Activated B cell treated with CpG ODN at 0.5 μM for 24 hours (primary cell): ENCODE measurements at regions not wholly inside any gene's neighbourhood (a gene's known extent, or its start where the extent isn't known, plus 50 kb on each side); places are given as distances from the start of the nearest gene placed in this dataset.

Experiments used
- ATAC-seq: fragments of 200-7000 bp; cut with Tn5 transposase; one replicate; pipeline ENCODE4 v1.10.0; 2021; ENCODE audit warnings: low read depth, mild to moderate bottlenecking, moderate library complexity
- CTCF ChIA-PET: fragments of 350-600 bp; sonication (Branson Sonifier 250); formaldehyde crosslinking; loops from one replicate; lab custom pipeline; 2021; ENCODE audit warnings: antibody characterized with exemption; lab: Charles Lee
- POLR2A ChIA-PET: fragments of 350-600 bp; sonication (Branson Sonifier 250); formaldehyde crosslinking; loops from one replicate; lab custom pipeline; 2021; ENCODE audit warnings: antibody characterized with exemption; lab: Charles Lee
- DNase-seq: peaks from one replicate; pipeline ENCODE4 v3.0.0; 2022
- H3K27ac Mint-ChIP-seq: one replicate; pipeline ENCODE4 v1.8.0; 2020; ENCODE audit warnings: mixed read lengths
- H3K27me3 Mint-ChIP-seq: one replicate; pipeline ENCODE4 v1.8.0; 2021; ENCODE audit warnings: mixed read lengths
- H3K36me3 Mint-ChIP-seq: one replicate; pipeline ENCODE4 v1.8.0; 2021; ENCODE audit warnings: low read depth, mixed read lengths
- H3K4me1 Mint-ChIP-seq: one replicate; pipeline ENCODE4 v1.8.0; 2021; ENCODE audit warnings: mixed read lengths
- H3K4me3 Mint-ChIP-seq: one replicate; pipeline ENCODE4 v1.8.0; 2020; ENCODE audit warnings: mild to moderate bottlenecking, mixed read lengths
- H3K9me3 Mint-ChIP-seq: one replicate; pipeline ENCODE4 v1.8.0; 2020; ENCODE audit warnings: mixed read lengths
- CTCF ChIP-seq: fragments of 200-600 bp; IDR thresholded peaks from one replicate; pipeline ENCODE4 v1.8.0; 2022; ENCODE audit warnings: antibody characterized with exemption, mild to moderate bottlenecking
- intact Hi-C: fragments of 100-400 bp; cut with micrococcal nuclease; formaldehyde crosslinking; loops from one replicate; pipeline ENCODE4 v1.15.1; 2024

GRCh38 chr2:126808929-126809328 lies 89.8 kb upstream of the TEX51 start:
- no peaks in the 10 kb centered on the region for H3K4me1 Mint-ChIP-seq
- ATAC-seq (no peak), DNase-seq (no peak)
- H3K4me3 Mint-ChIP-seq: no peak overlapping the region
- CTCF ChIA-PET: no interaction called here
- peaks cover 7% of the 10 kb centered on the region for H3K27me3 Mint-ChIP-seq
- no peaks in the 10 kb centered on the region for H3K9me3 Mint-ChIP-seq
- no peaks in the 10 kb centered on the region for H3K36me3 Mint-ChIP-seq
- no peak for TF ChIP-seq CTCF
- intact Hi-C loops: no loop called here
- H3K27ac Mint-ChIP-seq: no peak overlapping the region
- POLR2A ChIA-PET: no interaction called here

GRCh38 chr2:126809340-126809739 lies 89.3 kb upstream of the TEX51 start:
- ChIA-PET CTCF (no interaction called here), POLR2A (no interaction called here)
- Mint-ChIP-seq H3K36me3 (no peaks in the 10 kb centered on the region), H3K27me3 (peaks cover 7% of the 10 kb centered on the region), H3K27ac (no peak overlapping the region), H3K9me3 (no peaks in the 10 kb centered on the region), H3K4me3 (no peak overlapping the region), H3K4me1 (no peaks in the 10 kb centered on the region)
- no peak for TF ChIP-seq CTCF
- ATAC-seq (no peak), DNase-seq (no peak)
- intact Hi-C loops: no loop called here

- no peak overlapping the region for H3K27ac Mint-ChIP-seq
- ChIA-PET POLR2A (no interaction called here), CTCF (no interaction called here)
- peaks cover 12% of the 10 kb centered on the region for H3K27me3 Mint-ChIP-seq
- H3K36me3 Mint-ChIP-seq: no peaks in the 10 kb centered on the region
- H3K4me3 Mint-ChIP-seq: no peak overlapping the region
- no peak for DNase-seq
- no peaks in the 10 kb centered on the region for H3K9me3 Mint-ChIP-seq
- ATAC-seq: no peak
- intact Hi-C loops: no loop called here
- TF ChIP-seq CTCF: no peak
- H3K4me1 Mint-ChIP-seq: no peaks in the 10 kb centered on the region
Measured at GRCh38 chr2:126810001-126810400, 88.7 kb upstream of the TEX51 start.

- intact Hi-C loops: no loop called here
- TF ChIP-seq CTCF: no peak
- Mint-ChIP-seq H3K4me3 (no peak overlapping the region), H3K4me1 (no peaks in the 10 kb centered on the region), H3K27me3 (peaks cover 21% of the 10 kb centered on the region), H3K27ac (no peak overlapping the region), H3K36me3 (no peaks in the 10 kb centered on the region), H3K9me3 (no peaks in the 10 kb centered on the region)
- ChIA-PET POLR2A (no interaction called here), CTCF (no interaction called here)
- DNase-seq (no peak), ATAC-seq (no peak)
Measured at GRCh38 chr2:126811101-126811500, 87.6 kb upstream of the TEX51 start.

- ChIA-PET CTCF (no interaction called here), POLR2A (no interaction called here)
- DNase-seq: no peak
- H3K36me3 Mint-ChIP-seq: no peaks in the 10 kb centered on the region
- TF ChIP-seq CTCF: no peak
- H3K9me3 Mint-ChIP-seq: no peaks in the 10 kb centered on the region
- H3K4me3 Mint-ChIP-seq: no peak overlapping the region
- H3K27me3 Mint-ChIP-seq: peaks cover 28% of the 10 kb centered on the region
- no peak for ATAC-seq
- H3K27ac Mint-ChIP-seq: no peak overlapping the region
- no peaks in the 10 kb centered on the region for H3K4me1 Mint-ChIP-seq
- intact Hi-C loops: no loop called here
Measured at GRCh38 chr2:126817172-126817571, 81.5 kb upstream of the TEX51 start.
